ENCODE measurements at regions not wholly inside any gene's neighbourhood (a gene's known extent, or its start where the extent isn't known, plus 50 kb on each side); places are given as distances from the start of the nearest gene placed in this dataset.
"Not testable (repeated sequence)": the region's sequence is repeated elsewhere in the genome, so short reads cannot be mapped to it uniquely, and the experiment has no call there.

- DNase-seq: no peak
Measured at GRCh38 chr10:114730291-114730690, 72.2 kb upstream of the ABLIM1 start.

GRCh38 chr10:114732931-114733330 is 74.9 kb upstream of the ABLIM1 start:
- no peak for DNase-seq

GRCh38 chr10:114735946-114736345 is 77.9 kb upstream of the ABLIM1 start:
- no peak for DNase-seq

GRCh38 chr10:114743521-114744231 is 77.9 kb upstream of the FHIP2A start:
- DNase-seq: no peak

GRCh38 chr10:114746531-114746930 is 75.0 kb upstream of the FHIP2A start:
- DNase-seq: no peak

- no peak for DNase-seq
Measured at GRCh38 chr10:114748241-114748640, 73.3 kb upstream of the FHIP2A start.

- DNase-seq: no peak
Measured at GRCh38 chr10:114749014-114749413, 72.6 kb upstream of the FHIP2A start.

GRCh38 chr10:114749510-114749909 is 72.1 kb upstream of the FHIP2A start:
- DNase-seq: no peak

GRCh38 chr10:114751856-114752255 is 69.7 kb upstream of the FHIP2A start:
- DNase-seq: no peak

GRCh38 chr10:114752570-114752969 is 69.0 kb upstream of the FHIP2A start:
- DNase-seq: not testable (repeated sequence)

- DNase-seq: no peak
Measured at GRCh38 chr10:114753126-114753525, 68.5 kb upstream of the FHIP2A start.

- DNase-seq: no peak
Measured at GRCh38 chr10:114754445-114755320, 66.9 kb upstream of the FHIP2A start.

GRCh38 chr10:114755537-114755936 is 66.0 kb upstream of the FHIP2A start:
- DNase-seq: no peak

GRCh38 chr10:114758331-114758730 is 63.2 kb upstream of the FHIP2A start:
- no peak for DNase-seq

- no peak for DNase-seq
Measured at GRCh38 chr10:114761205-114762193, 60.1 kb upstream of the FHIP2A start.

- no peak for DNase-seq
Measured at GRCh38 chr10:114762811-114763210, 58.8 kb upstream of the FHIP2A start.

- no peak for DNase-seq
Measured at GRCh38 chr10:114764656-114765055, 56.9 kb upstream of the FHIP2A start.

- DNase-seq: no peak
Measured at GRCh38 chr10:114766470-114766869, 55.1 kb upstream of the FHIP2A start.

GRCh38 chr10:114767101-114767985 is 54.2 kb upstream of the FHIP2A start:
- DNase-seq: no peak

- DNase-seq: no peak
Measured at GRCh38 chr10:114767986-114768821, 53.4 kb upstream of the FHIP2A start.

All from muscle of arm (tissue), 1 donor.